Brain pericyte (primary cell): ENCODE measurements at regions not wholly inside any gene's neighbourhood (a gene's known extent, or its start where the extent isn't known, plus 50 kb on each side); places are given as distances from the start of the nearest gene placed in this dataset.

Source experiments
- DNase-seq: peaks from one replicate; pipeline ENCODE4 v3.0.0-alpha.2; 2012; ENCODE audit warnings: low read depth, low spot score

DNA sequence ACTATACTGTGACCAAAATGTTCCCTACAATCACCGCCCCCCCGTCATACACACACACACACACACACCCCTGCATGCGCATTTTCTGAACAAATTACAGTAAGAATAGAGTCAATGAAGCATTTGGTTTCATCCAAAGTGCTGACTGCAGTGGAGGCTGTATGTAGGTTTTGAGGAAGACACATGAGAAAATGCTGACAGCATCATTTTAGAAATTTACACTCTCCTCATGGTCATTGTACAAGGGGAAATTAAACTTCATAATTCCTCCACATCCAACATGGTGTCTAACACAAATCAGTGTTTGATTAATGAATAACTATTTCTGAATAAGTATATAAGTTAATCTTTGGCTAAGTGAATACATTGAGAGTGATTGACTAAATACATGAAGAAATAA, 1126.8 kb upstream of the PHF14 start:
- DNase-seq, result no peak

DNA sequence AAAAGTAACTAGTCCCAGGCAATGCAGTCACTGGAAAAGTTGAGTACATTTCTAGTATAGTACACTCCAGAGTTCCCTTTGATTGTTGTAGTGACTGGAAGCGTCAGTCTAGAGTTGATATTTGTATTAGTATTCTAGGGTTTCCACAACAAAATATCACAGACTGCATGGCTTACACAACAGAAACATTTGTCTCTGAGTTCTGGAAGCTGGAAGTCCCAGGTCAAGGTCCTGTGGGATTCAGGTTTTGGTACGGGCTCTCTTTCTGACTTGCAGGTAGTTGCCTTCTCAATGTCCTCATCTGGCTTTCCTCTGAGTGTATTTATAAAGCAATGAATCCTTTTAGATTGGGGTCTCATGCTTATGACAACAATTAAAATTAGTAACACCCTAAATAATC, 1119.1 kb upstream of the PHF14 start:
- DNase-seq, result no peak

DNA sequence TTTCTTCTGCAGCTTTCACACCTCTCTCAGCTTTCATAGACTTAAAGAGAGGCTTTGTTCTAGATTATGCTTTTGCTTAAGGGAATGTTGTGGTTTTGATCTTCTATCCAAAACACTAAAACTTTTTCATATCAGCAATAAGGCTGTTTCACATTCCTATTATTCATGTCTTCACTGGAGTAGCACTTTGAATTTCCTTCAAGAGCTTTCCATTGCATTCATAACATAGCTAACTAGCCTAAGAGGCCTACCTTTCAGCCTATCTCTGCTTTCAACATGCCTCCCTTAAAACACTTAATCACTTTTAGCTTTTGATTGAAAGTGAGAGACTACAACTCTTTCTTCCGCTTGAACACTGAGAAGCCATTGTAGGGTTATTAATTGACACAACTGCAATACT, 1117.0 kb upstream of the PHF14 start:
- DNase-seq, result no peak

DNA sequence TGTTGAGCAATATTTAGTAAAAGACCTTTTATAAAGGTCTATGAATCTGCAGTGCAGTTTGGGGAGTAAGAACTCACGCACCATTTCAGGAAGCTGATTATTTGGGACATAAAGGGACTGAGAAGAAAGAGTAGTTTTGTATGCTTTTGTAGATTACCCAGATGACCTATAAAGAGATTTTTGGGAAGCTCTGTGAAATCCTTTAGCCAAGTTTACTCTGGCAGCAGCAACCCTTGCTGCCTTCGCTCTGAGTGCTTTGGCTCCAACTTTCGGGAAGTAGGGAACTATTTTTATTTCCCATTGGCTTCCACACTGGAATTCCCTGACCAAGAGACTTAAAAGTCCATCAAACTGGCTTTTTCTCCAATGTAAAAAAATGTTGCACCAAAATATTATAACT, 1110.1 kb upstream of the PHF14 start:
- DNase-seq, result no peak

DNA sequence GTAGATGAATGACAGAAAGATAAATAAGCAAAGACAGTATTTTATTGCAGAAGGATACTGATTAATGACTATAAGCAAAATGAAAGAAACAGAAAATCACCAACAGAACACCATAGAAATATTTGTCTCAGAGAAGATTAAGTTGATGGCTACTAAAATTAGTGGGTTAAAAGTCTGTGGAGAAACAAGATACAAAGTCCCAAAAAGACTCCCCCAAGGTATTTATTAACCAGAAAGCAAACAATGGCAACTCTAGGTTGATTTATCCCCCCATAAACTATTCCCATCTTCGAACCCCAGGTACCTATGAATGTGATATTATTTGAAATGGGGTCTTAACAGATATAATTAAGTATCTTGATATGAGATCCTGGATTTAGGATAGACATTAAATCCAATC, 1104.5 kb upstream of the PHF14 start:
- no peak for DNase-seq

DNA sequence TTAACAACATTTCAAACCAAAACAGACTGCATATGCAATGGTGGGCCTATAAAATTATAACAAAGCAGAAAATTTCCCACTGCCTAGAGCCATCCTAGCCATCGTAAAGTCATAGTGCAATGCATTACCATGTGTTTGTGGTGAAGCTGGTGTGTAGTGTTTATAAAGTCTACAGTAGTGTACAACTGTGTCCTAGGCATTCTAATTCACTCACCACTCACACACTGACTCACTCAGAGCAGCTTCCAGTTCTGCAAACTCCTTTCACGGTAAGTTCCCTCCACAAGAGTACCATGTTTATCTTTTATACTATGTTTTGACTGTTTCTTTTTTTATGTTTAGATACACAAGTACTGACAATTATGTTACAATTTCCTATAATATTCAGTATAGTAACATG, 1104.1 kb upstream of the PHF14 start:
- no peak for DNase-seq

DNA sequence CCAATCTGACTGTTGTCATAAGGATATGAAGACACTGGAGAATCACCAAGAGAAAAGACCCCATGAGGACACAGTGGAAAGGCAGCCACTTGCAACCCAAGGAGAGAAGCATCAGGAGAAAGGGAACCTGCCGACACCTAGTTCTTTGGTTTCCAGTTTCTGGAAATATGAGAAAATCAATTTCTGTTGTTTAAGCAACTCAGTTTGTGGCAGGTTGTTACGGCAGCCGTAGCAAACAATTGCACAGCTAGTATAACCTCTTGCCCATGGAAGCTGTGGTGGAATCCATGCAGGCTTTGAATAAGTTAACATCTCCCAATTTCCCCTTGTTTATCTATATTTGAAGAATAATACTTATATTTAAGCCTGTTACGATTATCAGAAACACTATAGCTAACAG, 1103.0 kb upstream of the PHF14 start:
- DNase-seq, result no peak

DNA sequence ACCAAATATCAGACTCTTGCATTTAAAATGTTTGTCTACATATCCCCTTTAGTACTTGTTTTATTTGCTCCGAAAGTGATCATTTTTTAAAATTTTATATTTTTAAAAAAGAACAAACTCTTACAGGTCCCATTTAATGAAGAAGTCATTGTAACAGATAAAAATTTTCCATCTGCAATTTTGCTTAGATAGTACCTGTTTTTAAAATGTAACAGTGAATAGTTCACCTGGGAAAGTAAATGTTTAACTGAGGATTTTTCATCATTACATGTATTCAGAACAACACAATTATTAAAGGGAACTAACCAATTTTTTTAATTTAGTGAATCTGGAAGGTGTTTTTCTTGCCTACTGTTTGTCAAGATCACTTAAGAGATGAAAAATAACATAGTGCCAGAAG, 1099.5 kb upstream of the PHF14 start:
- no peak for DNase-seq

DNA sequence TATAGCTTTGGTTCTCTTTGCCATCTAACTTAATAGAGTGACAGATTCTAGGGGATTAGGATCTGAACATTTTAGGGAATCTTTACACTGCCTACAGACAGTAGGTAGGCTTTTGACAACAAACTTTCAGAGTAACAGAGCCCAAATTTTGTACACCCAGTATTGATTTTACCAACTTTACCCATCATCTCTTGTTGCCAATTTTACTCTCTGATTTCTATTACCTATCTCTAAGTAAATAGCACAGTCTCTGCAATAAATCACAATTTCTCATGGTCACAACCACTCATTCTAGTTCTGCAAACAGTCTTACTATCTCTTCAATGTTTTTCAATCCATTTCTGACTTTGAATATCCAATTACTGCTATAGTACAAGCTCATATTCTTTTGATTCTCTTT, 1097.6 kb upstream of the PHF14 start:
- no peak for DNase-seq

DNA sequence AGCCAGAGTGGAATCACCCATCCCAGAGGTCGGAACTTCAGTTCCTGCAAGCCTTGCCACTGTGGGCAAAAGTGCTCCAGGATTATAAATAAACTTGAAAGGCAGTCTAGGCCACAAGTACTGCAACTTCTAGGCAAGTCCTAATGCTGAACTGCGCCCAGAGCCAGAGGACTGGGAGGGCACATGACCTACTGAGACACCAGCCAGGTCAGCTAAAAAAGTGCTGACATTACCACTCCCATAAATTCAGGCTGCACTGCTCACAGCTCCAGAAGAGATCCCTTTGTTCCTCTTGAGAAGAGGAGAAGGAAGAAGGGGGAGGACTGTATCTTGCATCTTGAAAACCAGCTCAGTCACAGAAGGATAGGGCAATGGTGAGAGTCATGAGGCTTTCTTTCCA, 1084.1 kb upstream of the PHF14 start:
- DNase-seq, result no peak

DNA sequence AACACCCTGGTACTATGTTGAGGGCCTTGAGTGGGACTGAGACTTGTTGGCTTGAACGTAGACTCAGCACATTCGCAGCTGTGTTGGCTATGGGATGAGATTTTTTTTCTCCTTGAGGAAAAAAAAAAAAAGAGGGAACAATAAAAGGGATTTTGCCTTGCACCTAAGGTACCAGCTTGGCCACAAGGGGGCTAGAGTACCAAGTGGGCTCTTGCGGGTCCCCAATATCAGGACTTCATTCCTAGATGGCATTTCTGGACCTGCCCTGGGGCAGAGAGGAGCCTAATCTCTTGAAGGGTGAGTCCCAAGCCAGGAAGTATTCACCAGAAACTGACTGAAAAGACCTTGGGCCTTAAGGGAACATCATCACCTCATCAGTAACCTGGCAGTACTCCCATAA, 1083.6 kb upstream of the PHF14 start:
- DNase-seq, result no peak

DNA sequence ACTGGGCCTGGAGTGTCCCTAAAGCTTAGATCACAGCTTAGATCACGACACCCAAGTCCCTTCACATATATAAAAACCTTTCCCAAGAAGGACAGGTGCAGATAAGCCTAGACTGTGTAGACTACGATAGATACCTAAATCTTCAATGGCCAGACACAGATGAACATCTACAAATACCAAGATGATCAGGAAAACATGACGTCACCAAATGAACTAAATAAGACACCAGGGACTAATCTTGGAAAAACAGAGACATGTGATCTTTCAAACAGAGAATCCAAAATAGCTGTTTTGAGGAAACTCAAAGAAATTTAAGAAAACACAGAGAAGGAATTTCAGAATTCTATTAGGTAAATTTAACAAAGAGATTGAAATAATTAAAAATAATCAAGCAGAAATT, 1082.6 kb upstream of the PHF14 start:
- no peak for DNase-seq

DNA sequence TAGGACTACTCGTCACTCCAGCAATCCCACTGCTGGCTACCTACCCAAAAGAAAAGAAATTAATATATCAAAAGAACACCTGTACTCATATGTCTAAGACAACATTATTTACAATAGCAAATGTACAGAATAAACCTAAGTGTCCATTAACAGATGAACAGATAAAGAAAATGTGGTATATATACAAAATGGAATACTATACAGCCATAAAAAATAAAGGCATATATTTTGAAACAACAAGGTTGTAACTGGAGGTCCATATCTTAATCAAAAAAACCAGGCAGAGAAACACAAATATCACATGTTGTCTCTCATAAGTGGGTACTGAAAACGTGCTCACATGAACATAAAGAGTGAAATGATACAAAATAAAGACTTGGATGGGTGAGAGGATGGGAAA, 1073.3 kb upstream of the PHF14 start:
- DNase-seq, result no peak

DNA sequence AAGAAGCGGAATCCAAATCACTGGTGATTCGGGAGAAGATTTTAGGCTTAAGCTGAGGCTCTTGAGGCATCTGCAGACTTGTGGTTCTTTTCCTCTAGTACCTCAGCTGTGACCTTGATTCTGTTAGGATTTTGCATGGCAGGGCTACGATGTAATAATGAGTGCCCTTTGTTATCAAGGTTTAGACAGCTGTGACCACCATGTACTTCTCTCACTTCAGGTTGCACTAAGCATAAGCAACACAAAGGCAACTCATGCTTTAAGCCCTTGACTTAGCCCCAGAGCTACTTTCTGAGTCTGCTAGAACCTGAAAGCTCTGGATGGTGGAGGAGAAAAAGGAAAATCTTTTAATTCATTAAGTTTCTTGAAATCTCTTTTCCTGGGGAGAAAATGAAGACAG, 1052.3 kb upstream of the PHF14 start:
- DNase-seq, result no peak

DNA sequence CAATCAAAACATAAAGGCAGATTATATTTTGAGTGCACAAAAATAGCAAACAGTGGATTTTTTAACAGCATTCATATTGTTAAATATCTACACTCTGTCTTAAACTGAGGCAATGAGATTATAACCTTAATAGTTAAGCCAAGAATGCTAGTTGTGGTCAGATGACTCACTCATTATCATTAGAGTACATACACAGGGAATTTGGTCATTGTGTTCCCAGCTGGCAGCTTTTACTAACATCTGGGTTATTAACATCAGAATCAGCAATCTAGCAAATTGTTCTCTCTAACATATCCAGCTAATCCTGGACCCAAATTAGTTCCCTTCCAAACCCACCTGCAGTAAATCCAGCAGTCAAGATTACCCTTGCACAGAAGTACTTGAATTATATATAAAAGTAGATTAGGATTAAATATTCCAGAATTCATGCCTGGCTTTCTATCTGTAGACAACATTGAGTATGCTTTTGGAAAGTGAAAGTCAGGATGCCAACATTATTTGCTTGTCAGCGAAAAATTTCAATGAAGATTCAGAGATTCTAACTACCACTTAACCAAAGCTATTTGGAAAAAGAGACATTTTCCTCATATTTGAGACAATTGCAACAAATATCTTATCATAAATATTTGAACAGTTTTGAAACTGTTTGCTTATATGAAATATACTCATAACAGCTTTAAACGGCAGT, 1035.6 kb upstream of the PHF14 start:
- no peak for DNase-seq

DNA sequence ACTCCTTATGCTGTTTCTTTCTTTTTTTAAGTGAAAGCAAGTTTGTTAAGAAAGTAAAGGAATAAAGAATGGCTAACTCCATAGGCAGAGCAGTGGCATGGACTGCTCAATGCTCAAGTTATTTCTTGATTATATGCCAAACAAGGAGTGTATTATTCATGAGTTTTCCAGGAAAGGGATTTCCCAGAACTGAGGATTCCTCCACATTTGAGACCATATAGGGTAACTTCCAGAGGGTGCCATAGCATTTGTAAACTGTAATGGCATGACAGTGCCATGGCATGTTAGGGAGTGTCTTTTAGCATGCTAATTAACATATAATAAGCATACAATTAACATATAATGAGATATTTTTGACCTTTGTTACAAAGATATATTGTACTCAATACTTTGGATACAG, 1034.5 kb upstream of the PHF14 start:
- no peak for DNase-seq

DNA sequence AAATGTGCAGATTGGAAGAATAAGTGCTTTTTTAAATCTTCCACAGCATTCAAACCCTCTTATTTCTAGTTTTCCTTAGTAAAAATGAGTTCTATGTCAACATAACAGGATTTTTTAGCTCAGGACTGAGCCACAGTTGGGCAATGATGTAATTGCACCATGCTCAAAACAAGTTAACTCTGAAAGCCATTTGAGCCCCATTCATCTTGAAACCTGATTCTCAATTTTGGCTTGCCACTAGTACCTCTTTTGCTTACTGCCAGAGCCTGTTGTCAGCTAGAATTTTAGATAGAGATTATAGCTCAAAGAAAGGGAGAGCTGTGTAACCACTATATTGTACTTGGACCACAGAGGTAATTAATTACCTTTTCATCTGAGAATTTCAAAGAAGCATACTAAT, 1028.5 kb upstream of the PHF14 start:
- no peak for DNase-seq

DNA sequence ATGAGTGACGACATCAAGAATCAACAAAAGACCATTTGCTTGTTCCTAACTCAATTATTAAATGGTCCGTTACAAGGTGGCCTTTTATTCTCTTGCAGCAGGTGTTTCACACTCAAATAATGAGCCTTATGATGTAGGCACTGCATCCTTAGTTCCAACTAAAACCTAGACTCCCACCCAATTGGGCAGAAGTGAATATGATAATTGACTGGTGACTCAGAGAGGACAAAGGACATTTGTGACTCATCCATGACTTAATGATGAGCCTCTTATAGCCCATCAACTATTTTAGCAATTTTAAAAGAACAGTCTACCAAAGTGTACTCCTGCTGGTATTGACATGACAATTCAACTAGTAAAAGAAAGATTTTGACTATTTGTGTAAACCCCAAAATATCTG, 1027.8 kb upstream of the PHF14 start:
- DNase-seq, result no peak

DNA sequence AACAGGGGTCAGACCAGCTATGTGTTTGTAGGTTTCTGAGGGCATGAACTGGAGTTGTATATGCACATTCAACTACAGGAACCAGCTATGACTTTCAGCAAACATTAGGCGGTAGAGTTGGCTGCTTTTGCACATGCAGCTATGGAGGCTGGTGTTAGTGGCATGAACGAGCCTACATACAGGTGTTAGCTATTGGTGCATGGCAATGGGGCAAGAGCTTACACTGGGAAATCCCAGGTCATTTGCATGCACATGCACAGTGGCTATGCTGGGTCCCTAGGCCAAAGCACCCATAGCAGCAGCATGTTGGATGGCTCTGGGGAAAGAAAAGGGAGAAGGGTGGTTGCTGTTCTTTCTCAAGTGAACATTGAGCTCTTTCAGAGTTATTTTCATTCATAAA, 1018.5 kb upstream of the PHF14 start:
- DNase-seq, result no peak

DNA sequence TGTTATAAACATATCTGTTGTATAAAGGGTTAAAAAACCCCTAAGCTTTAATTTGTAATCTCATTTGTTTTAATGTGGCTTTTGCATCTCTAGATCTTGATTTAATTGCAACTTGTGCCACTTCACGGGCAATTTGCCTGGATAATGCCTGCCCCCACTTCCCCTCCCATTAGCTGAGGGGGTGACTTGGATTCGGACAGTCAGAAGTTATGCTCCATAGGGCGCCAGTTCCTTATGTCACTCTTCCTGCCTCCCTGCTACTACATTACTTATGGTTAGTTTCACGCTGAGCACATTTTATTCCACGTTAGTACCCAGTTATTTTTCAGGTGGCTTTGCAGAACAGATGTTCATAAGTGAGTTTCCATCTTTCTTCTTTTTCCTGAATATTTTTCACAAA, 1015.2 kb upstream of the PHF14 start:
- DNase-seq, result no peak

DNA sequence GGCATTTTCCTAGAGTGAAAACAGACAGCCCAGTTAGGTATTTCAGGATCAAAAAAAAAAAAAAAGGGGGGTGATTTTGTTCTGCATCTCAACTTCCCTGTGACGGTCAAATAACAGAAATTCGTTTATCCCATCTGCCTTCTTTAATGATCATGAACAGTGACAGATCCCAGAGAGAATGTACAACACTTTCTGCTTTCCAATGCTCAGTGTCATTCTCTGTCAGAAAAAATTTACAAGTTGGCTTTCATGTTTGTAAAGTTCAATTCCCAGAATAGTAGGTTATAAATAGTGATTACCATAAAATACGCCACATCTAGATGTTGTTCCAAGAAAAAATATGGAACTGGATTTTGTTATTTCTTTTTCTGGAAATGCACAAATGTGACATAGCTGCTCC, 1013.2 kb upstream of the PHF14 start:
- no peak for DNase-seq

DNA sequence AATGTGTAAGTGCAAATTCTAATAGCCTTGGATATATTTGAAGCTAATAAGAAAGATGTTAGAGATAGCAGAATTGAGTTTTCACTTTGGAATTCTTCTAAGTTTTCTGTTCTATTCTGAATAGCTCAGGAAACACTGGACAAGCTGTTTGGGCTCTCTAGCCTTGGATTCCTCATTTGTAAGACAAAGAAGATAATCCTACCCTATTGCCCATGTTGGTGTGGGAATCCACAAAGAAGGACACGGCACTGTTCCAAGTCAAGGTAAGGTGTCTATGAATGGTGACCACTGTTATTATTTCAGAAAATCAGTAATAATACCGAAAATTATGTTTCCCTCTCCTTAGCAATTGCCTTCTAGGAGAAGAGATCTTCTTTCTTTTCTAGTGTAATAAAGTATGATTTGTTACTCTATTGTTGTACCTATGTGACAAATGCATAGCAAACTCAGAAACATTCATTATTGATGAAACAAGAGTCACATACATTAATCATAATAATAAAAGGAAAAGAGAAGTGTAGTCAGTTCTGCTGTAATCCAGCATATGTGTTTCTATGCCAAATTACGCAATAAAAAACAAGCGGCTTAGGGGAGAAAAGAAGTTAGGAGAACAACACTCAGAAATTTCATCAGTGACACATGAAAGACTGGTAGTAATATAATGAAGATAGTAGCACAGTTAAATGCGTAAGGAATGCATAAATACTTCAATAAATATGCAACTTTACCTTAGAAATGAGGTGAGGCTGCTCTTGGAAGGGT, 1012.3 kb upstream of the PHF14 start:
- DNase-seq, result no peak

DNA sequence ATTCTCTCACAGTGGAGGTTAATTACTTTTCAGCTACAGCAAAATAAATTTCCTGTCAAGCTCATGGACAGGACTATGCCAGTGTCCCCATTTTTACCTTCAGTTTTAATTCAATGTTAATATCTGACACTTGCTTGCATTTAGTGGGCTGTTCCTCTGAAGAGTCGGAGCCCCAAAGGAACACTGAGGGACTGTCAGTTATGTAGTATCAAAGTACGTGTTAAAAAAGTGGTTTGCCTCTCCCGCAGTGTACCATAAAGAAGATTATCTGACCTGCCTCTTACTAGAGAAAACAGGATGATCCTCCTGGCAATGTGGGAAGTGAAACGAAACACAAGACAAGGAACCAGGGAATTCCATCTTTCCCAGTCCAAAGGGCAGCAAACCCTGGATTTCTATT, 1010.9 kb upstream of the PHF14 start:
- DNase-seq, result no peak
